K562 (cell line): ENCODE measurements at regions not wholly inside any gene's neighbourhood (a gene's known extent, or its start where the extent isn't known, plus 50 kb on each side); places are given as distances from the start of the nearest gene placed in this dataset.

Experiments
- ATAC-seq: fragments of 200-7000 bp; cut with Tn5 transposase; 3 replicates; pipeline ENCODE4 v1.9.1; 2020; ENCODE audit warnings: moderate library complexity
- BruUV-seq: library from RNA; stranded (reverse); fragments of 400-500 nt; replicated peaks from 2 replicates; lab custom pipeline; 2021; lab: Mats Ljungman, UMichigan
- CTCF ChIA-PET: fragments of 300-600 bp; formaldehyde crosslinking; extraction: SDS; loops from one replicate; lab custom pipeline; 2021; ENCODE audit warnings: low intra/inter-chr PET ratio; lab: Yijun Ruan, JAX
- POLR2A ChIA-PET: fragments of 300-600, 350-650 bp; sonication (Branson Sonifier 250); formaldehyde crosslinking; extraction: SDS; loops from one replicate; lab custom pipeline; 2021; ENCODE audit warnings: antibody characterized with exemption, inconsistent platforms; lab: Yijun Ruan, JAX
- DNase-seq, 4 experiments: peaks; one replicate each; pipeline versions ENCODE4 v3.0.0 to v3.0.0-alpha.2; 2011 to 2018; ENCODE audit warnings: low spot score in 3 of 4, mixed read lengths in 3 of 4; ENCODE audit errors: extremely low read depth in 1 of 4
- FAIRE-seq: peaks from 2 replicates; lab custom pipeline; 2011; peaks lifted over from hg19 to GRCh38; lab: Jason Lieb, UNC
- H2AFZ ChIP-seq: 2 replicates; pipeline ENCODE4 v1.6.0; 2011; ENCODE audit warnings: low read depth, low read length, control low read depth, inconsistent platforms
- H3K27ac ChIP-seq: fragments of 200-600 bp; 3 replicates; pipeline ENCODE4 v1.8.0; 2011; ENCODE audit warnings: low read depth, mild to moderate bottlenecking, control low read depth, inconsistent platforms, low read length, moderate library complexity, mixed read lengths; ENCODE audit errors: extremely low read depth
- H3K27me3 ChIP-seq, 2 experiments: fragments of 300-600 bp in 1 of 2; 2 replicates in 1 of 2; 3 replicates in 1 of 2; pipeline versions ENCODE4 v1.6.0 to v1.8.0; 2011; ENCODE audit warnings: inconsistent platforms in 2 of 2, low read length in 2 of 2, mild to moderate bottlenecking in 1 of 2, mixed read lengths in 1 of 2, moderate library complexity in 1 of 2; ENCODE audit not compliant: control insufficient read depth in 2 of 2, insufficient read depth in 2 of 2
- H3K36me3 ChIP-seq: fragments of 300-600 bp; 3 replicates; pipeline ENCODE4 v1.8.0; 2011; ENCODE audit warnings: mild to moderate bottlenecking, low read length, inconsistent platforms; ENCODE audit not compliant: control insufficient read depth, insufficient read depth
- H3K4me1 ChIP-seq, 2 experiments: fragments of 200-600 bp in 1 of 2; replicated peaks in 1 of 2; 2 replicates in 1 of 2; 3 replicates in 1 of 2; pipeline versions ENCODE4 v1.5.1 to v1.8.0; 2011; ENCODE audit warnings: inconsistent platforms in 2 of 2, low read length in 2 of 2, mild to moderate bottlenecking in 1 of 2, mixed read lengths in 1 of 2, moderate library complexity in 1 of 2; ENCODE audit not compliant: control insufficient read depth in 2 of 2, insufficient read depth in 2 of 2
- H3K4me2 ChIP-seq: 2 replicates; pipeline ENCODE4 v1.6.1; 2011; ENCODE audit warnings: low read length, control low read depth, inconsistent platforms, mixed read lengths; ENCODE audit not compliant: insufficient read depth
- H3K4me3 ChIP-seq: fragments of 200-600 bp; sonication (generic), shearing (Covaris generic); 2 replicates; pipeline ENCODE4 v1.5.1; 2016; ENCODE audit warnings: control low read depth, inconsistent platforms
- H3K79me2 ChIP-seq: fragments of 200-600 bp; 3 replicates; pipeline ENCODE4 v1.8.0; 2011; ENCODE audit warnings: low read length, inconsistent platforms; ENCODE audit not compliant: control insufficient read depth, insufficient read depth
- H3K9ac ChIP-seq, 2 experiments: 2 replicates each; pipeline versions ENCODE4 v1.6.0 to v1.6.1; 2011; ENCODE audit warnings: low read depth in 2 of 2, low read length in 2 of 2, control low read depth in 1 of 2, inconsistent platforms in 1 of 2, mild to moderate bottlenecking in 1 of 2, mixed read lengths in 1 of 2; ENCODE audit not compliant: insufficient read depth in 1 of 2
- H3K9me1 ChIP-seq: one replicate; pipeline ENCODE4 v1.6.0; 2011; ENCODE audit warnings: inconsistent platforms, mild to moderate bottlenecking, low read length, moderate library complexity; ENCODE audit not compliant: control insufficient read depth, insufficient read depth
- H3K9me3 ChIP-seq: replicated peaks from 2 replicates; pipeline ENCODE4 v1.5.1; 2011; ENCODE audit warnings: low read depth, low read length, inconsistent platforms; ENCODE audit not compliant: control insufficient read depth, insufficient read depth
- H4K20me1 ChIP-seq: replicated peaks from 2 replicates; pipeline ENCODE4 v1.6.1; 2011; ENCODE audit warnings: low read length, inconsistent platforms, mixed read lengths; ENCODE audit not compliant: control insufficient read depth, insufficient read depth
- BRD9 ChIP-seq: fragments of 450-650 bp; IDR thresholded peaks from 2 replicates; pipeline ENCODE4 v1.6.1; 2018; ENCODE audit warnings: low read depth; ENCODE audit not compliant: partially characterized antibody
- CBX2 ChIP-seq: fragments of 200-600 bp; sonication (generic); IDR thresholded peaks from one replicate; pipeline ENCODE4 v1.6.1; 2012; ENCODE audit warnings: mild to moderate bottlenecking, low read length, inconsistent platforms; ENCODE audit not compliant: insufficient read depth, poor library complexity, severe bottlenecking
- E2F5 ChIP-seq: sonication (generic); formaldehyde crosslinking; IDR thresholded peaks from 2 replicates; pipeline ENCODE4 v1.8.0; 2022; ENCODE audit warnings: mild to moderate bottlenecking, missing genetic modification reagents
- GTF2F1 ChIP-seq: IDR thresholded peaks from 2 replicates; pipeline ENCODE4 v1.6.1; 2011; ENCODE audit warnings: low read depth, low read length, improper control_type of control experiment
- KAT2B ChIP-seq: IDR thresholded peaks from one replicate; pipeline ENCODE4 v1.6.1; 2012; ENCODE audit warnings: low read depth, mild to moderate bottlenecking, control low read depth, inconsistent platforms, low read length, moderate library complexity
- KDM1A ChIP-seq, 2 experiments: fragments of 450-650 bp; IDR thresholded peaks; 2 replicates each; pipeline ENCODE4 v1.6.1; 2016; ENCODE audit warnings: mild to moderate bottlenecking in 2 of 2
- MEF2D ChIP-seq: conservative IDR thresholded peaks from 2 replicates; pipeline ENCODE4 v1.6.1; 2016; ENCODE audit warnings: low read depth, missing genetic modification characterization, missing compliant biosample characterization
- TAF9B ChIP-seq: fragments of 450-650 bp; IDR thresholded peaks from 2 replicates; pipeline ENCODE4 v1.6.1; 2018; ENCODE audit warnings: mild to moderate bottlenecking; ENCODE audit not compliant: partially characterized antibody
- ZNF197 ChIP-seq: fragments of 200-800 bp; sonication (Bioruptor generic); IDR thresholded peaks from 2 replicates; pipeline ENCODE4 v1.6.1; 2016; ENCODE audit warnings: low read depth, missing genetic modification characterization, missing compliant biosample characterization
- ZNF41 ChIP-seq: fragments of 250-450 bp; sonication (Bioruptor Pico); conservative IDR thresholded peaks from 2 replicates; pipeline ENCODE4 v1.4.0; 2020; ENCODE audit warnings: mild to moderate bottlenecking
- ZNF717 ChIP-seq: fragments of 250-450 bp; sonication (Bioruptor Pico); IDR thresholded peaks from 2 replicates; pipeline ENCODE4 v1.5.0; 2021
- WGBS: fragments of 100-300 bp; shearing (Covaris generic); methylation state at CpG from one replicate; pipeline ENCODE4 v1.1.6; 2016; ENCODE audit warnings: low coverage, mixed read lengths; ENCODE audit not compliant: insufficient coverage; ENCODE audit errors: missing lambda C conversion rate; 5-methylcytosine and 5-hydroxymethylcytosine counted together
- in situ Hi-C: fragments of 300-500 bp; cut with MboI; formaldehyde crosslinking; loops from 4 replicates; pipeline ENCODE4 v1.15.0; 2018; ENCODE audit warnings: inconsistent platforms, mixed read lengths
- intact Hi-C: fragments of 100-400 bp; cut with micrococcal nuclease; formaldehyde crosslinking; loops from 2 replicates; pipeline ENCODE4 v1.14.2; 2022
- TF ChIP-seq, protein P1 (sequence below), 2 experiments: fragments of 450-650 bp; IDR thresholded peaks; 2 replicates each; pipeline ENCODE4 v1.6.1; 2018; ENCODE audit warnings: mild to moderate bottlenecking in 2 of 2, low read depth in 1 of 2; ENCODE audit not compliant: partially characterized antibody in 2 of 2

DNA sequence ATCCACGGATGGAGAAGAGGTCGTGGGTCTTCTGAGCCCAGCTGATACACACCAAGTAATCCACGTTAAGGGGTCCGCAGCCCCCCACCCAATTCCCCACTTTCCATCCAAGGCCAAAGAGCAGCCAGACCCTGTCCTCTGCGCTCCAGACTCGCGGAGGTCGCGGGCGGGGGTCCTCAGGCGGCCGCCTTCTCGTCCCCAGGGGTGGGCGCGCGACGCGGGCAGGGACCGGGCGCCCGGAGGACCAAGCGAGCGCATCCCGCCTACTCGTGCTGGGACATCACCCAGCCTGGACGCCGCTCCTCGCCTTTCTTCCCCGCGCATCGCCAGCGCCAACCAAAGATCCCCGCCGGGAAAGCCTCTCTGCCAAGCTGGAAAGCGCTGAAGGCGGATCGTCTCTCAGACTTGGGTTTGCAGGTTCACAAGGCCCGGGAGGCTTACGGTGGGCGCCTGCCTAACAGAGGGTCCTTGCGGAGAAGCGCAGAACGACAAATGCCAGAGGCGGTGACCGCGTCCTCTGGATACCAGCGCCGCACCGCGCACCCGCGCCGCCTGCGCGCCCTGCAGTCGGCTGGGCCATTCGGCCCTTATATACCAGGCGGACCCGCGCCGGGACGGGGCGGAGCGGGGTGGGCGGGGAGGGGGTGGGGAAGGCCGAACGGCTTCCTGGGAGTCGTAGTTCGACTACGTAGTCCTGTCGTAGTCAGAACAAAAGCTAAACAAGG, 471.6 kb downstream of the SOX9 start (continued):
- TF ChIP-seq, protein P1, sequence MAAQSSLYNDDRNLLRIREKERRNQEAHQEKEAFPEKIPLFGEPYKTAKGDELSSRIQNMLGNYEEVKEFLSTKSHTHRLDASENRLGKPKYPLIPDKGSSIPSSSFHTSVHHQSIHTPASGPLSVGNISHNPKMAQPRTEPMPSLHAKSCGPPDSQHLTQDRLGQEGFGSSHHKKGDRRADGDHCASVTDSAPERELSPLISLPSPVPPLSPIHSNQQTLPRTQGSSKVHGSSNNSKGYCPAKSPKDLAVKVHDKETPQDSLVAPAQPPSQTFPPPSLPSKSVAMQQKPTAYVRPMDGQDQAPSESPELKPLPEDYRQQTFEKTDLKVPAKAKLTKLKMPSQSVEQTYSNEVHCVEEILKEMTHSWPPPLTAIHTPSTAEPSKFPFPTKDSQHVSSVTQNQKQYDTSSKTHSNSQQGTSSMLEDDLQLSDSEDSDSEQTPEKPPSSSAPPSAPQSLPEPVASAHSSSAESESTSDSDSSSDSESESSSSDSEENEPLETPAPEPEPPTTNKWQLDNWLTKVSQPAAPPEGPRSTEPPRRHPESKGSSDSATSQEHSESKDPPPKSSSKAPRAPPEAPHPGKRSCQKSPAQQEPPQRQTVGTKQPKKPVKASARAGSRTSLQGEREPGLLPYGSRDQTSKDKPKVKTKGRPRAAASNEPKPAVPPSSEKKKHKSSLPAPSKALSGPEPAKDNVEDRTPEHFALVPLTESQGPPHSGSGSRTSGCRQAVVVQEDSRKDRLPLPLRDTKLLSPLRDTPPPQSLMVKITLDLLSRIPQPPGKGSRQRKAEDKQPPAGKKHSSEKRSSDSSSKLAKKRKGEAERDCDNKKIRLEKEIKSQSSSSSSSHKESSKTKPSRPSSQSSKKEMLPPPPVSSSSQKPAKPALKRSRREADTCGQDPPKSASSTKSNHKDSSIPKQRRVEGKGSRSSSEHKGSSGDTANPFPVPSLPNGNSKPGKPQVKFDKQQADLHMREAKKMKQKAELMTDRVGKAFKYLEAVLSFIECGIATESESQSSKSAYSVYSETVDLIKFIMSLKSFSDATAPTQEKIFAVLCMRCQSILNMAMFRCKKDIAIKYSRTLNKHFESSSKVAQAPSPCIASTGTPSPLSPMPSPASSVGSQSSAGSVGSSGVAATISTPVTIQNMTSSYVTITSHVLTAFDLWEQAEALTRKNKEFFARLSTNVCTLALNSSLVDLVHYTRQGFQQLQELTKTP (IDR thresholded peaks at IDR 0.05; ENCODE audit: low read depth in 1 of 2, partially characterized antibody in 2 of 2), result no peak
- TF ChIP-seq CBX2 (no peak), ZNF41 (CRISPR knock-in tag) (no peak), ZNF717 (CRISPR knock-in tag) (no peak)
- TF ChIP-seq, all 486 proteins: peak for 9

DNA sequence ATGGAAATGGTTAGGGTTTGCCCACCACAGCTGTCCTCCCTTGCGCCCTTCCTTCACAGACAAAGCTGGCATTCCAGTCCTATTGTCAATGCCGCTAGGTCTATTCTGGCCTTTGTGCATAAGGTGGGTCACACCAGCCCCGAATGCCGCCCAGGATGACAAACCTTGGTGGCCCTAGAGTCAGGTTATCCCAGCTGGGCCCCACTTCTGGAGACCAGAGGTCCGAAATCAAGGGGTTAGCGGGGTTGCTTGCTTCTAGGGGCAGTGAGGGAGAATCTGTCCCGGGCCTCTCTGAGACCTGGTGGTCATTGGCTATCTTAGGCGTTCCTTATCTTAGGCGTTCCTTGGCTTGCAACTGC, 472.1 kb downstream of the SOX9 start:
- Histone ChIP-seq H3K9me1 (peaks cover 3% of the 10 kb centered on the region), H3K4me3 (no peak overlapping the region), H3K9ac (no peak overlapping the region), H3K27me3 (peaks cover 18 to 42% of the 10 kb centered on the region in 2 experiments; a peak in 4 of 5 replicates), H3K9me3 (no peaks in the 10 kb centered on the region), H3K27ac (no peak overlapping the region), H3K4me1 (peaks cover 0 to 13% of the 10 kb centered on the region in 2 experiments; a peak in 2 of 5 replicates), H3K36me3 (no peaks in the 10 kb centered on the region), H2AFZ (no peak overlapping the region), H4K20me1 (0 out of 2 replicates have a peak, but pooled peaks cover 5% of the 10 kb centered on the region), H3K79me2 (no peaks in the 10 kb centered on the region), H3K4me2 (no peak overlapping the region)
- 6% methylated on average over 9 of the region's 9 CpGs for WGBS
- ChIA-PET CTCF (no interaction called here), POLR2A (no interaction called here)
- ATAC-seq (no peak), DNase-seq (no peak), FAIRE-seq (no peak)
- in situ Hi-C loops (no loop called here), intact Hi-C loops (no loop called here)
- no TSS peak for BruUV-seq
- TF ChIP-seq KAT2B (no peak), E2F5 (CRISPR knock-in tag) (no peak), ZNF197 (CRISPR knock-in tag) (no peak), MEF2D (tag) (no peak), KDM1A (IDR thresholded peaks at IDR 0.05) (no peak), TAF9B (no peak), BRD9 (no peak), GTF2F1 (no peak)
